ENCODE measurements at regions not wholly inside any gene's neighbourhood (a gene's known extent, or its start where the extent isn't known, plus 50 kb on each side); places are given as distances from the start of the nearest gene placed in this dataset.
"Not testable (repeated sequence)": the region's sequence is repeated elsewhere in the genome, so short reads cannot be mapped to it uniquely, and the experiment has no call there.

GRCh38 chr9:81811688-81812087 lies 116.5 kb upstream of the SPATA31D4 start:
- TF ChIP-seq CTCF, POLR2AphosphoS5, POLR2A (IDR thresholded peaks at IDR 0.05): not testable (repeated sequence)
